ENCODE measurements at regions not wholly inside any gene's neighbourhood (a gene's known extent, or its start where the extent isn't known, plus 50 kb on each side); places are given as distances from the start of the nearest gene placed in this dataset.
"Not testable (repeated sequence)": the region's sequence is repeated elsewhere in the genome, so short reads cannot be mapped to it uniquely, and the experiment has no call there.

DNA sequence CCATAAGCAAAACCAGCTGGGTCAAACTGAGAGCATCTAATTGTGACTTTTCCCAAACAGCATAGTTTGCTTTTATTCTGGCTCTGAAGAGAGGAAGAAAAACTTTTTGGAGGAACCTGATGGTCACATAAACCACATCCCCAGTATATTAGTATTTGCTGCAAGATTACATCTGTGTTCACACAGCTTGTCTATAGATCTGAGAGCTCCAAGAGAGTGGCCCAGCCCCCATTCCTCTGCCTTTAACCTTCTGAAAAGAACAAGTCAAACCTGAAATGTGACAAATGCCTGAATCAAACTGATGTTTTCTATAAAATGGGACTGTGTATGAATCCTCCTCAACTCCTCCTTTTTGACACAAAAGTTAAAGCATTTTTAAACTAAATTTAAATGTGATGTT, 435.2 kb downstream of the ZNF479 start:
- not testable (repeated sequence) for DNase-seq

DNA sequence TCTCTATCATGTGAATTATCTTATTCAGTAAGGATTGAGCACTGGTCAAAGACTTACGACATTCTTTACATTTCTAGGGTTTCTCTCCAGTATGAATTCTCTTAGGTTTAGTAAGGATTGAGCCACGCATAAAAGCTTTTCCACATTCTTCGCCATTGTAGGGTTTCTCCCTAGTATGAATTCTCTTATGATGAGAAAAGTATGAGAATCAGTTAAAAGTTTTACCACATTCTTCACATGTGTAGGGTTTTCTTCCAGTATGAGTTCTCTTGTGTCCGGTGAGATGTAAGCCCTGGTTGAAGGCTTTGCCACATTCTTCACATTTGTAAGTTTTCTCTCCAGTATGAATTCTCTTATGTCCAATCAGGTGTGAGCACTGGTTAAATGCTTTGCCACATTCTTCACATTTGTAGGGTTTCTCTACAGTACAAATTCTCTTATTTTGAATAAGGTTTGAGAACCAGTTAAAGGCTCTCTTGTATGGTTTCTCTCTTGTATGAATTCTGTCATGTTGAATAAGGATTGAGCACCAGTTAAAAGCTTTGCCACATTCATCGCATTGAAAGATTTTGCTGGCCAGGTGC, 445.9 kb downstream of the ZNF479 start:
- DNase-seq: no peak

- DNase-seq: no peak
These were observed 493.0 kb downstream of the ZNF479 start for GRCh38 chr7:56639173-56639746.

DNA sequence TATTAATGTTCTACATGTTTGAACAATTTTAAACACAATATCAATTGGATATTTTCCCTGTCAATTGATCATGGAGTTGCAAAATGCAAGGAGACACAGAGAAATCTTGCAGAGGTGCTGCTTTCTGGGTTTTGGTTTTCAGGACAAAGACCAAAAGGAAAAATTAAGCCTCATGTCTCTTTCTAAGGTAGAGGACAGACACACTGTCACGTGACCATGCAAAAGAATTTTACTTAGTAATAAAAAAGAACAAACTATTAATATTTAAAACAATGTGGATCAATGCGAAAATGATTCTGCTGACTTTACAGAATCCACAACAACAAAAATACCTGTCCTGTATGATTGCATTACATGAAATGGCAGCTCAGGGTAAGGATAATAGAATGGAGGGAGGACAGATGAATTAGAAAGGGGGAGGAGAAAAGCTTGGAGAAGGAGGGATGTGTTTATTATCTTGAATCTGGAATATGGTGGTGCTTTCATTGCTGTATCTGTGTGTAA, 493.7 kb upstream of the NUPR2 start:
- no peak for DNase-seq

GRCh38 chr7:56605146-56605545, 488.9 kb upstream of the NUPR2 start:
- no peak for DNase-seq

DNA sequence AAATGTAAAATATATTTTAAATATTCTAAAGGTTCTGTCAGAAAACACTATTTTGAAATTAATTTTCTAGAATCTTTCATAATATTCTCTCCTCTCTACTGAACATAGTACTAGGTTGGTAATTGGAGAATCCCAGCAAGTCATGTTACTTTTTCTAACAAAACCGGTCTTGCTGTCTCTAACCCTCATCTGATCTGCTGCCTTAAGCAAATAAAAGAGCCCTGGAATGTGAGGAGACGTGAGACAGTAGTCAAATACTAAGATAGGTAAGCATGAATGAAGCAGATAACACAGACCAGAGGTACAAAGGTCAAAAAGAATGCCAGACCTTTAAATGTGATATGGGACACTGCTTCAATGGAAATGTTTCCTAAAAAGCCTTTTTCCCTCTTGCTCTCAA, 462.4 kb upstream of the NUPR2 start:
- DNase-seq: no peak

DNA sequence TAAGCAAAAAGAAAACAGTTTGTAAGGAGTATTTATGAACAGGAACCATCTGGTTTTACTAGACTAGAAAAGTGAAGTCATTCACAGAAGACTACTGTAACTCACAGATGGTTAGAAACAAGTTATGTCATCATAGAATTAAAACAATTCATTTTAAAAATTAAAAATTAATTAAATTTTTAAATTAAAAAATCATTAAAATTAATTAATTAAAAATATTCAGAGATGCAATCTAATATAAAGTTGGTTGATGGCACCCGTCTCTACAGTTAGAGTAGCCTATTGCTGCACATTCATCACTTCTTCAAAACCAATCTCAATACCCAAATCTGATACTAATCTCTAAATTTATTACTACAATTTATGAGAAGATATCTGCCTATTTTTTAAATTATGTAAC, 454.8 kb upstream of the NUPR2 start:
- no peak for DNase-seq

DNA sequence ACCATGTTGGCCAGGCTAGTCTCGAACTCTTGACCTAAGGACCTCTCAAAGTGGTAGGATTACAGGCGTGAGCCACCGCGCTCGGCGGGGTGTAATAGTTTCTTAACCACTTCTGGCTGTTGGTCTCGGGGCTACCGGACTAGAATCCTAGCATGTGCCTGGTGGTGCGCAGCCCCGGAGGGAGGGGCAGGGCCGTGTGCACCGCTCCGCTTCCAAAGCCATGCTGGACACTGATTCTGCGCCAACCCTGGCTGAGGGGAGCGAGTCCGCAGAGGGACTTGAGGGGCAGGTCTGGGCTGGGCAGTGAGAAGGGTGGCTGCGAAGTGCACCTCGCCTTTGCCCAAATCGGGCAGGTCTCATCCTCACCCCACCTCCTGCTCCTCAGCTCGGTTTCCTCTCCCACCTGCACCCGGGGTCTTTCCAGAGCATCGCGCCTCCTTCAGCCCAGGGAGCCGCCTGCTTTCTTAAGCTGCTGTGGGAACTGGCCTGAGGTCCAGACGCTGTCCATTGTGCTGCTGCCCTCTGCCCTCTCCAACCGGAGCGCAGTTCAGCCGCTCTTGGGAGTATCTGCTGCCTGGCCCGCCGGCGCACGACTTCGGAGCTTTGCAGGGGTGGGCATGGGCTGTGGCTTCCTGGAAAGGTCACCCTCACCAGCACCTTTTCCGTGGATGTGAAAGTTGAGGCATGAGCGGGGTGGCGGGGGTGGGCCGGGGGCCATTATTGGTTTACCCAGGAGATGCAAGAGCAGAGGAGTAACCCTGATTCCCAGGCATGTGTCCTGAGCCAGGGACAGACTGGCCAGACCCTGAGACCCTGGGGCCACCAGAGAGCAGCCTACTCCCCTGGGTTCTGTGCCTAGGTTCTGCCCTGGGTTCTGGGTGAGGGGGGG, 422.6 kb upstream of the NUPR2 start:
- DNase-seq: no peak

DNA sequence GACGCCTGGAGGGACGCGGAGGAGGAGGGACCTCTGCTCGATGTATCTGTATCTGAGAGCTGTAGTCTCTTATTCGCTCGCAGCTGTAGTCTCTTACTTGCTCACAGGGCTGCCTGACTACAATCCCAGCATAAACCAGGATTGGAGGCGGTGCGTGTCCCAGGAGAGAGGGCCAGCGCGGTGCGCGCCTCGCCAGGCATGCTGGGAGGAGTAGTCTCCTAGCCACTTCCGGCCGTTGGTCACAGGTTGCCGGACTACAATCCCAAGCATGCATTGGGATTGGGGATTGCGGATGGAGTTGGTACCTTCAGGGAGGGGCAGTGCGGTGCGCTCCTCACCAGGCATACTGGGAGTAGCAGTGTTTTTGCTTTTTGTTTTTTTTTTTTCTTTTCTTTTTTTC, 421.7 kb upstream of the NUPR2 start:
- no peak for DNase-seq

- DNase-seq: no peak
These were observed 421.3 kb upstream of the NUPR2 start for GRCh38 chr7:56537477-56537876.

- DNase-seq: no peak
These were observed 378.9 kb upstream of the NUPR2 start for GRCh38 chr7:56495165-56495564.

DNA sequence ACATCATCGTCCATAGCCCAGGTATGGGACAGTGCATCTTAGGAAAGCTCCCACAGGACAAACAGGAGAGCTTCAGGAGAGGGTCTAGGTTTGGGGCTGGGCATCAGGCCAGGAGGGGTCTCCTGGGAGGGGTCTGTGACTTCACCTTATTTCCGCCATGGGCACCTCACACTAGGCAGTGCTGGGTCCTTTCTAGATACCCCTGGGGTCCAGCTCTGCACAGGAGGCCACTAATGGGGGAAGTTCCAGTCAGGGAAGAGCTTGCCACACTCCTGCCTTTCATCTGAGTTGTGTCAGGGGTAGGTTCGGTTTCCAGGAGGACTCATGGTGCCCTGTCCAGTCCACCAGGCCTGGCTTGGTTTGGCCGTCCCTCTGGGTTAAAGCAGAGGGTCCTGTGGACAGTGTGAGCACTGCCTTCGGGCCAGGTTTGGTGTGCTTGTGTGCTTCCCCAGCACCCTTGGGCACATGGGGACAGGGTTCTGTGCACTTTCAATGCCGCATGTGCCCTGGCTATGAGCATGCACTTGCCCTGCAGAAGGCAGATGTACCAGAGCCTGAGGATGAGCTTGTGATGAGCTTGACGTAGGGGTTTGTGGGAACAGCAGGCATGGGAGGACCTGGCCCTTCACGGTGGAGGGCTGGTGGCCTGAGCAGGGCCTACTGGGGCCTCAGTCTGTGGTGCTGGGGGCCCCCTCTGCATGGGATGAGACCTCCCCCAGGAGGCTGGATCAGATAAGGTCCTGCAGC, 377.7 kb upstream of the NUPR2 start:
- no peak for DNase-seq

- no peak for DNase-seq
These were observed 377.0 kb upstream of the NUPR2 start for GRCh38 chr7:56493196-56493595.

DNA sequence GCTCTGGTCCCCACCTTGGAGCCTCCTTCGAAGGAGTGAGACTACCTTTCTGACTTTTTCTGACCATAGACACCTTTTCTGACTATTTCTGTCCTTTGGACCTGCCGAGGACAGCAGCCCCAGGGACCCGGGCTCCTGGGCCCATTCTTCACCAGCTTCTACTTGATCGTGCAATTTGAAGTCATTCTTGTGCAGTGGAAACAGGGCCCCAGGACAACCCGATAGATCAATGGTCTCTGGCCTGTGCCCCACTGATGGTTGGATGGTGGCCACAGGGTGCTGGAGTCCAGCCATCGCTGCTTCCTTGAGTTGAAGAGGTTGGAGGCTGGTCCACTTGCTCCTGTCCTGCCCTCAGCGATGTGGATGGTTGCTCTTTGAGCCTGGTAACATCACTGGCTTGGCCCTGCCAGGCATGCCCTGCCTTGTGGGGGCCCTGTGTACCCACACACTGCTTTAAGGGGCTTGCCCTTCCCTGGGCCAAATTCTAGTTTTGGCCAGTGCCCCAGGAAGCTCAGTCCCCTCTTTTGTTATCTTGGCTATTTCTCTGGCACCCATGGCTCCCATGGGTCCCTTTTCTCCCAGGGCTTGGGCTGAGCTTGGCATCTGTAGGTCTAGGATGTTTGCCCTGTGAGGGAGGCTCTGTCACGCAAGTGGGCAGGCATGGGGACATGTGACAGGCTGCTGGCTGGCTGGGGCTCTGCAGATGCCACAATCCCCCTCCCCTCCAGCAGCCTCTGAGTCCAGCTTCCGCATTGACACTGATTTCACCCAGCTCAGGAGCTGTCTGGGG, 375.6 kb upstream of the NUPR2 start:
- no peak for DNase-seq

DNA sequence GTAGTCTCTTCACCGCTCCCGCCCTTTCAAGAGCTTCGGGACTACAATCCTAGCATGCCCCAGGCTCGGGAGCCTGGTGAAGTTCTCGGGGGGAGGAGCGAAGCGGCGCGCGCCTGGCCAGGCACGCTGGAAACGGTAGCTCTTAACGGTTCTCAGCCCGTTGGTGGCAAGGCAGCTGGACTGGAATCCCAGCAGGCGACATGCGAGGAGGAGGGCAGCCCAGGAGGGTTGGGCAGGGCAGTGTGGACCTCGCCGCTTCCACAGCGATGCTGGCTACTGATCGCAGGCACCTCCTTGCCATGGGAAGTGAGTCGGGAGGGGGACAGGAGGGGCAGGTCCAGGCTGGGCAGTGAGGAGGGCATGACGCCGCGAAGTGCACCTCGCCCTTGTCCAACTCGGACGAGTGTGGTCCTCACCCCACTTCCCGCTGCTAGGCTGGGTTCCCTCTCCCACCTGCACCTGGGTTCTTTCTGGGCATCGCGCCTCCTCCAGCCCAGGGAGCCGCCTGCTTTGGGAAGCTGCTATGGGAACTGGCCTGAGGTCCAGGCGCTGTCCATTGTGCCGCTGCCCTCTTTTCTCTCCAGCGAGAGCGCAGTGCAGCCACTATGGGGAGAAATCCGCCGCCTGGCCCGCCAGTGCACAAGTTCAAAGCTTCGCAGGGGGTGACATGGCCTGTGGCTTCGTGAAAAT, 367.8 kb upstream of the NUPR2 start:
- DNase-seq: no peak

GRCh38 chr7:56483153-56483552, 366.9 kb upstream of the NUPR2 start:
- no peak for DNase-seq

- no peak for DNase-seq
These were observed 363.5 kb upstream of the NUPR2 start for GRCh38 chr7:56479748-56480147.

- DNase-seq: no peak
These were observed 362.9 kb upstream of the NUPR2 start for GRCh38 chr7:56479136-56479535.

DNA sequence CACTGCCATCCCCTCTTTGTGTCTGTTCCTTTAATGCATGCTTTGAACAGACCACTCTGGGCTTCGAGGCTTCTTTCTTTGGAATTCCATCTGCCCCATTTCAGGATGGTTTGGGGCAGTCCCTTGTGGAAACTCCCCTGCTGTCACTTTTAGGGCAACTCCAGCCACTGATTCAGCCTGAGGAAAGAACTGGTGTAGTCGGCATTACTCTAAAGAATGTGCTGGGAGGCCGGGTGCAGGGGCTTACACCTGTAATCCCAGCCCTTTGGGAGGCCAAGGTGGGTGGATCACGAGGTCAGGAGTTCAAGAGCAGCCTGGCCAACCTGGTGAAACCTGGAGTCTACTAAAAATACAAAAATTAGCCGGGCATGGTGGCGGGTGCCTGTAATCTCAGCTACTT, 358.1 kb upstream of the NUPR2 start:
- no peak for DNase-seq

- DNase-seq: no peak
These were observed 355.6 kb upstream of the NUPR2 start for GRCh38 chr7:56471811-56472210.

DNA sequence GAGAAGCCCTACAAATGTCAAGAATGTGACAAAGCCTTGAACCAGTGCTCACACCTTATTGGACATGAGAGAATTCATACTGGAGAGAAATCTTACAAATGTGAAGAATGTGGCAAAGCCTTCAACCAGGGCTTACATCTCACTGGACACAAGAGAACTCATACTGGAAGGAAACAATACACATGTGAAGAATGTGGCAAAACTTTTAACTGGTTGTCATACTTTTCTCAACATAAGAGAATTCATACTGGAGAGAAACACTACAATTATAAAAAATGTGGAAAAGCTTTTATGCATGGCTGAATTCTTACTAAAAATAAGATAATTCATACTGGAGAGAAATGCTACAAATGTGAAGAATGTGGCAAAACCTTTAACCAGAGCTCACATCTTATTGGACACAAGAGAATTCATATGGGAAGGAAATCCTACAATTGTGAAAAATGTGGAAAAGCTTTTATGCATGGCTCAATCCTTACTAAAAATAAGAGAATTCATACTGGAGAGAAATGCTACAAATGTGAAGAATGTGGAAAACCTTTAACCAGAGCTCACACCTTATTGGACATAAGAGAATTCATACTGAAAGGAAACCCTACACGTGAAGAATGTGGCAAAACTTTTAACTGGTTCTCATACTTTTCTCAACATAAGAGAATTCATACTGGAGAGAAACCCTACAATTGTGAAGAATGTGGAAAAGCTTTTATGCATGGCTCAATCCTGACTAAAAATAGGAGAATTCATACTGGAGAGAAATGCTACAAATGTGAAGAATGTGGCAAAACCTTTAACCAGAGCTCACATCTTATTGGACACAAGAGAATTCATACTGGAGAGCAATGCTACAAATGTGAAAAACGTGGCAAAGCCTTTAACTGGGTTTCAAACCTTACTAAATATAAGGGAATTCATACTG, 350.6 kb upstream of the NUPR2 start:
- DNase-seq: not testable (repeated sequence)

Data from left hindlimb (tissue), 1 donor.